Thyroid gland (tissue), 4 donors: ENCODE measurements at regions not wholly inside any gene's neighbourhood (a gene's known extent, or its start where the extent isn't known, plus 50 kb on each side); places are given as distances from the start of the nearest gene placed in this dataset.

Source experiments
- DNase-seq, 2 donors: peaks; one replicate each; pipeline ENCODE4 v3.0.0-alpha.2; 2019
- H3K27ac ChIP-seq, 3 donors: fragments of 200-600 bp; sonication (generic); 1 replicate in 2 of 3; 2 replicates in 1 of 3; pipeline ENCODE4 v1.5.1; 2016 to 2019; ENCODE audit warnings: mild to moderate bottlenecking in 1 of 3, moderate library complexity in 1 of 3
- H3K27me3 ChIP-seq: fragments of 200-600 bp; sonication (generic); one replicate; pipeline ENCODE4 v1.5.1; 2019
- H3K36me3 ChIP-seq, 2 donors: fragments of 200-600 bp; sonication (generic); one replicate each; pipeline ENCODE4 v1.5.1; 2016 to 2019
- H3K4me1 ChIP-seq, 2 donors: fragments of 200-600 bp; sonication (generic); one replicate each; pipeline ENCODE4 v1.5.1; 2017 to 2019
- H3K4me3 ChIP-seq, 3 donors: fragments of 200-600 bp; sonication (generic); replicated peaks in 1 of 3; 1 replicate in 2 of 3; 2 replicates in 1 of 3; pipeline ENCODE4 v1.5.1; 2016; ENCODE audit warnings: mild to moderate bottlenecking in 1 of 3
- H3K9me3 ChIP-seq: fragments of 200-600 bp; sonication (generic); one replicate; pipeline ENCODE4 v1.5.1; 2017
- CTCF ChIP-seq, 6 experiments: fragments of 200-600 bp in 3 of 6; fragments of 450-650 bp in 3 of 6; sonication (generic) in 3 of 6; IDR thresholded peaks; one replicate each; pipeline ENCODE4 v1.5.1; 2016 to 2019; ENCODE audit warnings: antibody characterized with exemption in 6 of 6, mild to moderate bottlenecking in 2 of 6, inconsistent platforms in 1 of 6, moderate library complexity in 1 of 6
- POLR2A ChIP-seq, 2 donors: fragments of 450-650 bp; IDR thresholded peaks; one replicate each; pipeline ENCODE4 v1.6.1; 2017; ENCODE audit warnings: antibody characterized with exemption in 2 of 2, mild to moderate bottlenecking in 2 of 2, moderate library complexity in 1 of 2
- WGBS, 2 donors: methylation state at CpG; one replicate each; pipeline ENCODE4 v1.1.5; 2017; 5-methylcytosine and 5-hydroxymethylcytosine counted together
- intact Hi-C: fragments of 100-400 bp; cut with DNase I; formaldehyde crosslinking; loops from one replicate; pipeline ENCODE4 v1.15.1; 2023

GRCh38 chr4:35347276-35347675, 897.0 kb downstream of the ARAP2 start:
- no peaks in the 10 kb centered on the region for H3K27me3 ChIP-seq
- H3K27ac ChIP-seq: no peak overlapping the region
- no peaks in the 10 kb centered on the region for H3K36me3 ChIP-seq
- DNase-seq: no peak
- intact Hi-C loops: no loop called here
- no peak for TF ChIP-seq POLR2A (IDR thresholded peaks at IDR 0.05)
- TF ChIP-seq CTCF (IDR thresholded peaks at IDR 0.05): no peak
- H3K4me1 ChIP-seq: no peaks in the 10 kb centered on the region
- no peak overlapping the region for H3K4me3 ChIP-seq
- no peaks in the 10 kb centered on the region for H3K9me3 ChIP-seq
- WGBS, 2 donors: 71 to 80% methylated on average over 2 of the region's 2 CpGs

- intact Hi-C loops: no loop called here
- WGBS, 2 donors: 84 to 85% methylated on average over 3 of the region's 3 CpGs
- H3K27ac ChIP-seq: no peak overlapping the region
- no peaks in the 10 kb centered on the region for H3K4me1 ChIP-seq
- H3K36me3 ChIP-seq: no peaks in the 10 kb centered on the region
- H3K27me3 ChIP-seq: no peaks in the 10 kb centered on the region
- no peak overlapping the region for H3K4me3 ChIP-seq
- H3K9me3 ChIP-seq: no peaks in the 10 kb centered on the region
- DNase-seq: no peak
- TF ChIP-seq CTCF (IDR thresholded peaks at IDR 0.05) (no peak), POLR2A (IDR thresholded peaks at IDR 0.05) (no peak)
These were observed 886.2 kb downstream of the ARAP2 start for GRCh38 chr4:35358001-35358584.

- Histone ChIP-seq H3K36me3 (no peaks in the 10 kb centered on the region), H3K9me3 (no peaks in the 10 kb centered on the region), H3K4me3 (no peak overlapping the region), H3K27ac (no peak overlapping the region), H3K27me3 (no peaks in the 10 kb centered on the region), H3K4me1 (no peaks in the 10 kb centered on the region)
- DNase-seq: no peak
- 83 to 100% methylated on average over 1 of the region's 1 CpG for WGBS, 2 donors
- TF ChIP-seq POLR2A (IDR thresholded peaks at IDR 0.05) (no peak), CTCF (IDR thresholded peaks at IDR 0.05) (no peak)
- intact Hi-C loops: no loop called here
These were observed 879.9 kb downstream of the ARAP2 start for GRCh38 chr4:35364321-35364870.

GRCh38 chr4:35365186-35365585, 879.1 kb downstream of the ARAP2 start:
- TF ChIP-seq CTCF (IDR thresholded peaks at IDR 0.05): no peak
- no peak for TF ChIP-seq POLR2A (IDR thresholded peaks at IDR 0.05)
- 61 to 63% methylated on average over 1 of the region's 1 CpG for WGBS, 2 donors

GRCh38 chr4:35399912-35400311, 844.4 kb downstream of the ARAP2 start:
- Histone ChIP-seq H3K27me3 (no peaks in the 10 kb centered on the region), H3K36me3 (no peaks in the 10 kb centered on the region), H3K4me3 (no peak overlapping the region), H3K9me3 (no peaks in the 10 kb centered on the region), H3K27ac (no peak overlapping the region), H3K4me1 (peaks cover 0 to 6% of the 10 kb centered on the region in 2 donors)
- 81 to 91% methylated on average over 2 of the region's 2 CpGs for WGBS, 2 donors
- no peak for DNase-seq
- intact Hi-C loops: no loop called here
- TF ChIP-seq CTCF (IDR thresholded peaks at IDR 0.05) (no peak), POLR2A (IDR thresholded peaks at IDR 0.05) (no peak)

More at GRCh38 chr4:35365186-35365585, 879.1 kb downstream of the ARAP2 start:
- no peaks in the 10 kb centered on the region for H3K9me3 ChIP-seq
- no peaks in the 10 kb centered on the region for H3K36me3 ChIP-seq
- no peak overlapping the region for H3K27ac ChIP-seq
- no peak overlapping the region for H3K4me3 ChIP-seq
- no peaks in the 10 kb centered on the region for H3K4me1 ChIP-seq
- no peak for DNase-seq
- H3K27me3 ChIP-seq: no peaks in the 10 kb centered on the region
- intact Hi-C loops: no loop called here
